HG03457 (cell line): ENCODE measurements at regions not wholly inside any gene's neighbourhood (a gene's known extent, or its start where the extent isn't known, plus 50 kb on each side); places are given as distances from the start of the nearest gene placed in this dataset.
A peak's percentile ranks its signal among the peaks of the same experiment; 100 is the strongest.

ENCODE experiments used
- ATAC-seq: cut with Tn5 transposase; IDR thresholded peaks from one replicate; pipeline ENCODE4 v1.9.1; 2021; ENCODE audit warnings: moderate number of reproducible peaks; ENCODE audit not compliant: unreplicated experiment

- no peak for ATAC-seq
Observed at GRCh38 chr16:63337264-63337663, 1301.0 kb upstream of the CDH8 start.

DNA sequence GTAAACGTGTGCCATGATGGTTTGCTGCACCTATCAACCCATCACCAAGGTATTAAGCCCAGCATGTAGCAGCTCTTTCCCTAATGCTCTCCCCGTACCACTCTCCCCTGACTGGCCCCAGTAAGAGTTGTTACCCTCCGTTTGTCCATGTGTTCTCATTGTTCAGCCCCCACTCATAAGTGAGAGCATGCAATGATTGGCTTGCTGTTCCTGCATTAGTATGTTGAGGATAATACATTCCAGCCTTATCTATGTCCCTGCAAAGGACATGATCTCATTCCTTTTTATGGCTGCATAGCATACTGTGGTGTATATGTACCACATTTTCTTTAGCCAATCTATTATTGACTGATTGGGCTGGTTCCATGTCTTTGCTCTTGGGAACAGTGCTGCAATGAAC is 1294.9 kb upstream of the CDH8 start:
- ATAC-seq: no peak

- ATAC-seq: no peak
Observed at GRCh38 chr16:63326736-63327339, 1290.6 kb upstream of the CDH8 start.

GRCh38 chr16:63323722-63324705 is 1287.8 kb upstream of the CDH8 start:
- peak; percentile 58 for ATAC-seq

GRCh38 chr16:63323055-63323454 is 1286.8 kb upstream of the CDH8 start:
- no peak for ATAC-seq

- no peak for ATAC-seq
Observed at GRCh38 chr16:63315229-63315628, 1279.0 kb upstream of the CDH8 start.

DNA sequence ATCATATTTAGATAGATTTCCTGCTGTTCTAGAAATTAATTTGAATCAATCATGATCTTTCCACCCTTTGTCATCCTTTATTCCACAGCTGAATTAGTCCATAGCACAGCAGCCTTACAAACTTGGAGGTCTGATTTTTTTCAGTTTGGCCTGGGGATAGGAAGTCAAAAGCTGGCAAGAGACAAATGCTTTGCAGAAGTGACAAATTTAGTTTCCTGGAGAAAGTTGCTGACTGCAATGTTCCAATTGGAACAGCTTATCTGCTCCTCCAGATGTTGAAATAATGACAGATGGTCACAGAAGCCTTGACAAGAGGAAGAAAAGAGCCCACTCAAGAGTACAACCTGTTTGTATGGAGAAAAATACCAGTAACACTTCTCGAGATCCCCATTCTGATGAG is 1276.1 kb upstream of the CDH8 start:
- no peak for ATAC-seq

- no peak for ATAC-seq
Observed at GRCh38 chr16:63311313-63311712, 1275.1 kb upstream of the CDH8 start.

- no peak for ATAC-seq
Observed at GRCh38 chr16:63302811-63303210, 1266.6 kb upstream of the CDH8 start.

DNA sequence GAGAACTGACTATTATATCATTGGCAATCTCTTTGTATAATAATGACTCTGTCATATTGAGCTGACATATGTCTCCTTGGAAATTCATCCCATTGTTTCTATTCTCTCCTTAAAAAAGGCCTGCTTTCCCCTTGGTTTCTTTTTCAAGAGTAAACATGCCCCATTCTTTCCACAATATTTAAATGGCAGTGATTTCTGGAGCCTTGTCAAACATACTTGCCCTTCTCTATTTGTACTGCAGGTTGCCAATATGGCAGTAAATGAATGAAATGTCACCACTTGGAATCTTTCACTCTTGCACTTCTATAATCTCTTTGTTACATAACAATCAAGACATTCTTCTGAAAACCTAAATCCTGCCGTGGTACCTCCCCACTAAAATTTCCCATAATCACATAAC is 1265.1 kb upstream of the CDH8 start:
- ATAC-seq: no peak

DNA sequence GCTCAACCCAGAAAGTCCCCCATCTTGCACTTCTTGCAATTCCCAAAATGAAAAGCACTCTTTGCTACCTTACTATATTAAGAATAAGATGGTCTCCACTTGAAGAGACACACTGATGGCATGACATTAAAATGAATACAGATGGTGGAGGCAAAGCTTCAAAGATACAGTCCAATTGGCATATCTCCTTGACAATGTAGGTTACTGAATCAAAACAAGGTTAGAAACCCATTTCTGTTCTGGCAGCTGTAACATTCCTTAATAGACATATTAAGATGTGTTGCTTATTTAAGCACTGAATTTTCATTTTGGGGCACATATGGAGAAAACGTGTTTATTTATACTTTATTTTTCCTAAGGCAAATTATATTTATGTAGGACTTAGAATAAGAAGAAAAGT is 1262.8 kb upstream of the CDH8 start:
- no peak for ATAC-seq

DNA sequence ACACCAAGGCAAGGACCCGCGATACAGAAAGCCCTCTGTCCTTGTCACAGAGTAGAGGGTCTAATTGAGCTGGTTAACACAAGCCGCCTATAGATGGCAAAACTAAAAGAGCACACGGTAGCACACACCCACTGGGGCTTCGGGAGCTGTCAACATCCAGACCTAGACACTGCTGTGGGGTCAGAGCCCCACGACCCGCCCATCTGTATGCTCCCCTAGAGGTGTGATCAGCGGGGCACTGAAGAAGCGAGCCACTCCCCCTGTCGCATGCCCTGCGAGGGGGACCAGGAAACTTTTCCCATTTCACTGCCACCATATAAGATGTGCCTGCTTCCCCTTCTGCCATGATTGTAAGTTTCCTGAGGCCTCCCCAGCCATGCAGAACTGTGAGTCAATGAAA is 1255.8 kb upstream of the CDH8 start:
- ATAC-seq: no peak

DNA sequence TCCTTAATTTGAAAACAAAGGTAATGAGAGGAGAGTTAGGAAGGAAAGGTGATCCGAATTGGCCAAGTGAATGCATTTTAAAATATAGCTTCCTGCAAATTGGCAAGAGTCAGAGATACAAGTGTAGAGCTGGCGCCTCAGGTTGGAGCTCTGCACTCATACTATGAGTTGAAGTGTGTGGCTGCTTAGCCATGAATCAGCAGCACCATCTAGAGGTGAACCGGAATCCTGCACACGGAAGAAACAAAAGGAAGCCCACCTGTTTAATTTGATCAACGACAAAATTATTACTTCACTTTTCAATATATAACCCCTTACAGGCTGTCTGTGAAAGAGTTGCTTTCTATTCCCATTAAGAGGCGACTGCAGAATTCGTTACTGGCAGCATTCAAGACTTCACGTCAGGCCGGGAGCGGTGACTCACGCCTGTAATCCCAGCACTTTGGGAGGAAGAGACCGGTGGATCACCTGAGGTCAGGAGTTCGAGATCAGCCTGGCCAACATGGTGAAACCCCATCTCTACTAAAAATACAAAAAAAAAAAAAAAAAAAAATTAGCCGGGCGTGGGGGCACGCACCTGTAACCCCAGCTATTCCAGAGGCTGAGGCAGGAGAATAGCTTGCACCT is 1253.7 kb upstream of the CDH8 start:
- no peak for ATAC-seq

DNA sequence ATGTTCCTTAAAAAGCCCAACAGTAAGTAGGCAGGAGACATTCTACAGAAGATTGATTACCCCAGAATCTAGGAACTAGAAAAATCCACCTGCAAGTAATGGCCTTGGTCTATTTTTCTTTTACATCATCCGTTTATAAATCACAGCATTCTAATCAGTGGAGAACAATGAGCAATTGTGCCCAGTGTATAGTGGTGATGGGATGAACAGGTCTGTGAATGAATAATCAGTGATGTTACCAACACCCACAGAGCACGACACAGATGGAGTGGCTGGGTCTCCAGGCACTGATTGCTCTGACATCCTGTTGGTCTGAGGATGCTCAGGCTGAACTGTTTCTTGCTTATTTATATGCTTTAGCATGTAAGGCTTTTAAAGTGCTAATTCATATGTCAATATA is 1251.2 kb upstream of the CDH8 start:
- ATAC-seq: no peak

DNA sequence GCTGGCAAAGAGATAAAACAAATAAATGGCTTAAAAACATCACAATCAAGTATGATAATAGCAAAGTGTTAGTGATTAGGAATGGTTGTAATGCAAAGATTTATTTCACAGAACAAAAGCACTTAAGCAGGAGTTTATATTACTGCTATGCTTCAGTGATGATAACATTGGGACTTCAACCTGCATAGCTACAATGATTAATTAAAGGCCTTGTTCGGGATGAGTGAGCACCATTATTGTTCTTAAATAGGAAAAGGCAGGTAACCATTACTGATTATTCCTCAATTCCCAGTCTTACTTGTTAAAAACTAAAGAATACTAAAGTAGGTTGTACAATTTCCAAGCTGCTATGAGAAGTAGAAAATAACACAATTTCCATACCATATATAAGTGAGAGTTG is 1247.5 kb upstream of the CDH8 start:
- ATAC-seq: no peak

GRCh38 chr16:63244631-63245030 is 1208.4 kb upstream of the CDH8 start:
- ATAC-seq: no peak

- no peak for ATAC-seq
Observed at GRCh38 chr16:63241497-63242028, 1205.3 kb upstream of the CDH8 start.

DNA sequence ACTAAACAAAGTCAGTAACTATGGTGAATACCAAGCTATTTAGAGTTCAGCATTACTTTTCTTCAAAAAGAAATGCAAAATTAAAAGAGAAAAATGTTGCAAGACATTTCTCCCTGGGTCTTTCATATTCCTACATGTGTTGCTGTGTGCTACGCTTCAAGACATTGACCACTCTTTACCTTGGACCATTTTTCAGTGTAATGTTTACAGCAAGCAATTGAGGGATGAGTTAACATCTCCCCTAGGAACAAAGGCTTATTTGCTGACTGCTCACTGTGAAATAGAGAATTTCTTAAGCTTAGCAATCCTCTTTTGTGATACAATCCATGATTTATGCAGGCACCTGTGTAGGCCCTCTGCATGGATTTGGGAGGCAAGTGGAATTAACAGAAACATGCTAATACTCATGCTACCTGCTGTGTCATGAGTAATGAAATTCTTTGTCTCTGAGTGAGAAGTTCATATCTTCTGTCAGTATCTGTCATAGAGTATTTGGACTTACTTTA is 1202.9 kb upstream of the CDH8 start:
- no peak for ATAC-seq

DNA sequence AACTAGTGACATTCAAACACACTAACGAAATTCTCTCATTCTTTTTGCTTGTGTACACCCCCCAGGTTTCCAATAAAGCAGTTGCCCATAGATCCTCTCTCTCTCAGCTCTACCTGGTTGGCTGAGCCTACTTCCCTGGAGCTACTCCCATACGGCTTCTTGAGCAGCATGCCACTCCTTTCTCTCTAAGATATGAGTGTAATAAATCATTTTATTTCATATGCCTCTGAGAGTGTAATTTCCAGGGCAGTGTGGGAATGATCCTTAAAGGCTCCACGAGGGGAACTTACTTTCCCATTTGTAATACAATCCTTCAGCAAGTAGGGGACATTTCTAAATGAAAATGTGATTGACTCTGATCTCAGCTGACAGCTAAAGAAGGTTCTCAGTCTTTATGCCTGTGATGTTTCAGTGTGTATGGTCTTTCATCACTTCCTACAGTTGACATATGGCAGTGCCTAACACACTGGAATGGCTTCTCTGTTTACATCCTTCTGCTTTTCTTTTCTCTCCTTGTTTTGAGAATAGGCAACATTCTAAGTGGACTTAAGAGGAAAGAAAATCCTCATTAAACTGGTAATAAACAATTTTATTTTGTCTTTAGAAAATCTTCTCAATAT is 1194.3 kb upstream of the CDH8 start:
- ATAC-seq: no peak

DNA sequence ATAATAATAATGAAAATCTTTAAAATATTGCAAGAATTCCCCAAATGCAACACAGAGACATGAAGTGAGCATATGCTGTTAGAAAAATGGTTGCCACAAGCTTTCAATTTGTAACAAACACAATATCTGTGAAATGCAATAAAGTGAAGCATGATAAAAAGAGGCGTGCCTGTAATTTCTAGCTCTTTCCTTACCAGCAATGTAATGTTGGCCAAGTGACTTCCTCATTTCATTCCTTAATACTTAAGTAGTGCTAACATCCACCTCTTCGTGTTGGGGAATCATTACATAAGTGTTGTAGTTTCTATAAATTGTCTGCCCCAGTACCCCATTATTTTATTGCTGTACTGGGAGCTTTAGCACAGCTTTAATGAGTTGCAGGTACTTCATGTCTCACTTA is 1192.0 kb upstream of the CDH8 start:
- no peak for ATAC-seq

GRCh38 chr16:63223851-63224250 is 1187.6 kb upstream of the CDH8 start:
- ATAC-seq: no peak
